ENCODE measurements at regions not wholly inside any gene's neighbourhood (a gene's known extent, or its start where the extent isn't known, plus 50 kb on each side); places are given as distances from the start of the nearest gene placed in this dataset.

DNA sequence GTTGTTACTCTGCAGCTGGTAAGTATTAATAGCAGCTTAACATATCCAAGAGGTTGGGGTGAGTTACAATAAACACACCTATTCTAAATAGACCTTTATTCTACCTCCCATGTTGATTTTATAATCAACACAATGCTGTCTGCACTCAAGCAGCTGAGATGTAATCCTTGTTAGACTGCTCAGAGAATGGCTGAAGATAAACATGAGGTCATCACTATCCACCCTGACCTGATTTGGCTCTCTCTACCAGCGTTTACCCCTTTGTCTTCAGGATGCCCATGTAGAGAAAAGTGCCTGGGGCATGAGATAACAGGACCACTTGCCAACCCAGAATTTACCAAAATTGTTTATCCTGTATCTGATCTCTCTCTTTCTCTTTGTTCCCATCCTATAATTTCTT is 220.7 kb upstream of the DEFB112 start:
- TF ChIP-seq, protein P1, sequence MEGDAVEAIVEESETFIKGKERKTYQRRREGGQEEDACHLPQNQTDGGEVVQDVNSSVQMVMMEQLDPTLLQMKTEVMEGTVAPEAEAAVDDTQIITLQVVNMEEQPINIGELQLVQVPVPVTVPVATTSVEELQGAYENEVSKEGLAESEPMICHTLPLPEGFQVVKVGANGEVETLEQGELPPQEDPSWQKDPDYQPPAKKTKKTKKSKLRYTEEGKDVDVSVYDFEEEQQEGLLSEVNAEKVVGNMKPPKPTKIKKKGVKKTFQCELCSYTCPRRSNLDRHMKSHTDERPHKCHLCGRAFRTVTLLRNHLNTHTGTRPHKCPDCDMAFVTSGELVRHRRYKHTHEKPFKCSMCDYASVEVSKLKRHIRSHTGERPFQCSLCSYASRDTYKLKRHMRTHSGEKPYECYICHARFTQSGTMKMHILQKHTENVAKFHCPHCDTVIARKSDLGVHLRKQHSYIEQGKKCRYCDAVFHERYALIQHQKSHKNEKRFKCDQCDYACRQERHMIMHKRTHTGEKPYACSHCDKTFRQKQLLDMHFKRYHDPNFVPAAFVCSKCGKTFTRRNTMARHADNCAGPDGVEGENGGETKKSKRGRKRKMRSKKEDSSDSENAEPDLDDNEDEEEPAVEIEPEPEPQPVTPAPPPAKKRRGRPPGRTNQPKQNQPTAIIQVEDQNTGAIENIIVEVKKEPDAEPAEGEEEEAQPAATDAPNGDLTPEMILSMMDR (conservative IDR thresholded peaks at IDR 0.05): no peak
- TF ChIP-seq EZH2 (IDR thresholded peaks at IDR 0.05; ENCODE audit: low read depth): no peak

Measured in PC-9 (cell line).